ENCODE measurements at regions not wholly inside any gene's neighbourhood (a gene's known extent, or its start where the extent isn't known, plus 50 kb on each side); places are given as distances from the start of the nearest gene placed in this dataset.

DNA sequence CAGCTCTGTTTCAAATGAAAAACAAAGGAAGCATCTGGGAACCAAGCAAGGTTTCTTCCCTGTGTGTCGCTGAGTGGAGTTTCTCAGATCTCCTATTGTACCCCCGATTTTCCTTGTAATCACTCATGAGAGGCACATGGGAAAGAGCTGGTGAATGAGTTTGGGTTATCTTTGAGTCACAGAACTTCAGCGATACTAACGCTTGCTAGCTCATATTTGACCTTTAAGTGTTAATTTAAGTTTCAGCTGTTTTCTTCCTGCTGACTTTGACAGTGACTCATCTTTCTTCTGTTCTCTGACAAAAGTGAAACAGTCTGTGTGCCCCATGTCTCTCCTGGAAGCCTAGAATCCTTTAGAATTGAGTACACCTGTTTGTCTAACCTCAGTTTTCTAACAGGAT lies 261.1 kb upstream of the RGS17 start:
- no peak overlapping the region for H2BK20ac ChIP-seq (ENCODE audit: low read length)
- no peaks in the 10 kb centered on the region for H3K36me3 ChIP-seq (ENCODE audit: control insufficient read depth in 2 of 4, insufficient read depth in 4 of 4, low read length in 3 of 4)
- no peak overlapping the region for H3K4me2 ChIP-seq (ENCODE audit: insufficient read depth in 1 of 2, low read depth in 2 of 2, low read length in 2 of 2)
- CTCF ChIA-PET (ENCODE audit: partially characterized antibody), result interaction anchor here (1.0 to 1.5 kb wide), 2 partner anchors 12 to 23 kb away, joined by 3 read pairs; no protein-coding TSS in a partner anchor
- no peak overlapping the region for H2BK12ac ChIP-seq (ENCODE audit: low read depth, low read length)
- no peak overlapping the region for H3K4ac ChIP-seq (replicated peaks; ENCODE audit: insufficient read length, low read depth, low read length)
- no peak overlapping the region for H2BK5ac ChIP-seq (ENCODE audit: low read depth, low read length)
- no peak overlapping the region for H3K14ac ChIP-seq (ENCODE audit: insufficient read length)
- DNase-seq (ENCODE audit: low read depth in 1 of 2, low spot score in 2 of 2) (no peak), FAIRE-seq (no peak)
- H3K9ac ChIP-seq (replicated peaks in 1 of 4; ENCODE audit: extremely low read depth in 1 of 4, low read depth in 3 of 4, low read length in 3 of 4), result no peak overlapping the region
- no peaks in the 10 kb centered on the region for H3K4me1 ChIP-seq (replicated peaks in 1 of 4; ENCODE audit: control insufficient read depth in 3 of 4, insufficient read depth in 4 of 4, low read length in 3 of 4)
- no peak overlapping the region for H2BK15ac ChIP-seq (ENCODE audit: low read length)
- no peak for TF ChIP-seq SAP30 (IDR thresholded peaks at IDR 0.05; ENCODE audit: insufficient read depth, insufficient replicate concordance, low read length)
- no peak for TF ChIP-seq JUND (IDR thresholded peaks at IDR 0.05; ENCODE audit: low read length)
- TF ChIP-seq TAF1 (IDR thresholded peaks at IDR 0.05; ENCODE audit: low read depth, low read length), result no peak
- TF ChIP-seq RFX5 (IDR thresholded peaks at IDR 0.05; ENCODE audit: borderline replicate concordance, low read depth, low read length), result no peak
- no peak for TF ChIP-seq SRF (IDR thresholded peaks at IDR 0.05; ENCODE audit: low read depth, low read length)
- TF ChIP-seq CREB1 (IDR thresholded peaks at IDR 0.05), result no peak
- TF ChIP-seq CBX8 (IDR thresholded peaks at IDR 0.05; ENCODE audit: borderline replicate concordance, low read depth, low read length), result no peak
- no peak for TF ChIP-seq BCL11A (IDR thresholded peaks at IDR 0.05; ENCODE audit: low read depth in 2 of 2, low read length in 2 of 2)
- no peak for TF ChIP-seq HDAC2 (IDR thresholded peaks at IDR 0.05; ENCODE audit: borderline replicate concordance in 1 of 2, low read depth in 2 of 2, low read length in 2 of 2)
- no peak for TF ChIP-seq RNF2 (IDR thresholded peaks at IDR 0.05; ENCODE audit: borderline replicate concordance, low read depth, low read length, missing control alignments, poor library complexity, severe bottlenecking)
- TF ChIP-seq, protein P1, sequence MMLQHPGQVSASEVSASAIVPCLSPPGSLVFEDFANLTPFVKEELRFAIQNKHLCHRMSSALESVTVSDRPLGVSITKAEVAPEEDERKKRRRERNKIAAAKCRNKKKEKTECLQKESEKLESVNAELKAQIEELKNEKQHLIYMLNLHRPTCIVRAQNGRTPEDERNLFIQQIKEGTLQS (IDR thresholded peaks at IDR 0.05; ENCODE audit: insufficient read depth, low read depth, low read length), result no peak
- no peak for TF ChIP-seq SIX5 (IDR thresholded peaks at IDR 0.05; ENCODE audit: low read depth, low read length)
- TF ChIP-seq TAF7 (optimal IDR thresholded peaks at IDR 0.05; ENCODE audit: borderline replicate concordance, low read depth, low read length), result no peak
- TF ChIP-seq CTBP2 (IDR thresholded peaks at IDR 0.05; ENCODE audit: borderline replicate concordance, insufficient read depth, insufficient read length, low read length), result no peak
- H2BK120ac ChIP-seq (replicated peaks; ENCODE audit: low read depth, low read length), result no peak overlapping the region
- no peak overlapping the region for H4K91ac ChIP-seq (replicated peaks; ENCODE audit: insufficient read length, low read length)
- H3K23ac ChIP-seq (ENCODE audit: insufficient read length), result no peak overlapping the region
- H2AK5ac ChIP-seq (ENCODE audit: low read depth, low read length), result no peak overlapping the region
- H3K27ac ChIP-seq (ENCODE audit: low read depth, low read length), result no peak overlapping the region
- no peak overlapping the region for H4K5ac ChIP-seq (ENCODE audit: insufficient read length, low read depth, low read length)
- H3K79me2 ChIP-seq (ENCODE audit: control insufficient read depth in 1 of 2, insufficient read depth in 2 of 2, low read length in 2 of 2), result no peaks in the 10 kb centered on the region
- no peaks in the 10 kb centered on the region for H3K23me2 ChIP-seq (ENCODE audit: low read depth, low read length)
- H3K9me3 ChIP-seq (ENCODE audit: insufficient read depth in 2 of 2, low read depth in 1 of 2, low read length in 1 of 2), result no peaks in the 10 kb centered on the region
- H3K79me1 ChIP-seq (ENCODE audit: low read depth, low read length), result no peaks in the 10 kb centered on the region
- H3K18ac ChIP-seq (ENCODE audit: extremely low read depth, low read length), result no peak overlapping the region
- peak overlapping the region; percentile 94 for H2AFZ ChIP-seq (ENCODE audit: low read length)
- no peaks in the 10 kb centered on the region for H3K27me3 ChIP-seq (replicated peaks in 1 of 4; ENCODE audit: control insufficient read depth in 3 of 4, extremely low read depth in 1 of 4, insufficient read depth in 3 of 4, low read length in 3 of 4)
- H3K56ac ChIP-seq (replicated peaks; ENCODE audit: insufficient read length, low read depth, low read length), result no peak overlapping the region
- H3K4me3 ChIP-seq (ENCODE audit: extremely low read depth in 1 of 4, insufficient read depth in 2 of 4, low read depth in 3 of 4, low read length in 4 of 4), result no peak overlapping the region
- H4K8ac ChIP-seq (ENCODE audit: extremely low read depth, insufficient read depth, low read length), result no peak overlapping the region
- H4K20me1 ChIP-seq (replicated peaks in 1 of 2; ENCODE audit: control insufficient read depth in 1 of 2, insufficient read depth in 2 of 2, low read length in 2 of 2), result no peaks in the 10 kb centered on the region
- POLR2A ChIA-PET (ENCODE audit: partially characterized antibody), result no interaction called here
- WGBS, 2 experiments (ENCODE audit: extremely low coverage in 1 of 2, insufficient coverage in 1 of 2, insufficient read length in 1 of 2, insufficient replicate concordance in 2 of 2, low coverage in 1 of 2, low lambda C conversion rate in 2 of 2, missing lambda C conversion rate in 1 of 2), result 90% methylated on average over 4 of the region's 4 CpGs; no CpG with 5 or more reads in 1 of the 2 experiments
